WTC11 (cell line): ENCODE measurements at regions not wholly inside any gene's neighbourhood (a gene's known extent, or its start where the extent isn't known, plus 50 kb on each side); places are given as distances from the start of the nearest gene placed in this dataset.
A peak's percentile ranks its signal among the peaks of the same experiment; 100 is the strongest.

Experiments used
- ATAC-seq: fragments of 200-7000 bp; cut with Tn5 transposase; 2 replicates; pipeline ENCODE4 v1.10.0; 2021; ENCODE audit warnings: mild to moderate bottlenecking, moderate library complexity
- CTCF ChIA-PET: fragments of 300-600 bp; sonication (Branson Sonifier 250); formaldehyde crosslinking; loops from one replicate; lab custom pipeline; 2021; ENCODE audit warnings: antibody characterized with exemption; lab: Charles Lee
- POLR2A ChIA-PET: fragments of 350-600 bp; sonication (Branson Sonifier 250); formaldehyde crosslinking; loops from one replicate; lab custom pipeline; 2021; ENCODE audit warnings: antibody characterized with exemption; lab: Charles Lee
- DNase-seq: peaks from one replicate; pipeline ENCODE4 v3.0.0; 2021; ENCODE audit warnings: low spot score
- H3K27ac Mint-ChIP-seq: 2 replicates; pipeline ENCODE4 v1.8.0; 2021; ENCODE audit warnings: mixed read lengths
- H3K27me3 Mint-ChIP-seq: 2 replicates; pipeline ENCODE4 v1.8.0; 2021; ENCODE audit warnings: low read depth, mild to moderate bottlenecking, moderate library complexity, mixed read lengths
- H3K36me3 Mint-ChIP-seq: 2 replicates; pipeline ENCODE4 v1.8.0; 2021; ENCODE audit warnings: mixed read lengths
- H3K4me1 Mint-ChIP-seq: 2 replicates; pipeline ENCODE4 v1.8.0; 2022; ENCODE audit warnings: mixed read lengths
- H3K4me3 Mint-ChIP-seq: 2 replicates; pipeline ENCODE4 v1.8.0; 2021; ENCODE audit warnings: mild to moderate bottlenecking, moderate library complexity, mixed read lengths
- H3K9me3 Mint-ChIP-seq: 2 replicates; pipeline ENCODE4 v1.8.0; 2021; ENCODE audit warnings: mixed read lengths
- ESRRA ChIP-seq: sonication (generic); formaldehyde crosslinking; IDR thresholded peaks from 2 replicates; pipeline ENCODE4 v1.8.1; 2022; ENCODE audit warnings: mild to moderate bottlenecking, missing genetic modification reagents, borderline replicate concordance
- ETV6 ChIP-seq: sonication (generic); formaldehyde crosslinking; IDR thresholded peaks from 2 replicates; pipeline ENCODE4 v1.8.1; 2022; ENCODE audit warnings: mild to moderate bottlenecking, missing genetic modification reagents
- FOXJ3 ChIP-seq: sonication (generic); formaldehyde crosslinking; IDR thresholded peaks from 2 replicates; pipeline ENCODE4 v1.9.0; 2021; ENCODE audit warnings: missing genetic modification reagents, mild to moderate bottlenecking, borderline replicate concordance
- JAZF1 ChIP-seq: fragments of 250-450 bp; sonication (Bioruptor Pico); IDR thresholded peaks from 2 replicates; pipeline ENCODE4 v1.9.0; 2021; ENCODE audit warnings: moderate library complexity, mild to moderate bottlenecking, inconsistent platforms
- JUN ChIP-seq: sonication (generic); formaldehyde crosslinking; IDR thresholded peaks from 2 replicates; pipeline ENCODE4 v1.8.0; 2023; ENCODE audit warnings: mild to moderate bottlenecking, missing genetic modification reagents
- NFYB ChIP-seq: sonication (generic); formaldehyde crosslinking; conservative IDR thresholded peaks from 2 replicates; pipeline ENCODE4 v1.8.0; 2022; ENCODE audit warnings: low read depth, missing genetic modification reagents
- SMAD3 ChIP-seq: sonication (generic); formaldehyde crosslinking; IDR thresholded peaks from 2 replicates; pipeline ENCODE4 v1.8.0; 2022; ENCODE audit warnings: missing genetic modification reagents, mild to moderate bottlenecking, borderline replicate concordance
- SP1 ChIP-seq: sonication (generic); formaldehyde crosslinking; conservative IDR thresholded peaks from 2 replicates; pipeline ENCODE4 v1.8.1; 2022; ENCODE audit warnings: missing genetic modification reagents
- STAT6 ChIP-seq: sonication (generic); formaldehyde crosslinking; conservative IDR thresholded peaks from 2 replicates; pipeline ENCODE4 v1.8.1; 2023; ENCODE audit warnings: mild to moderate bottlenecking, low read depth, missing genetic modification reagents, moderate library complexity
- TEAD4 ChIP-seq: sonication (generic); formaldehyde crosslinking; IDR thresholded peaks from 2 replicates; pipeline ENCODE4 v1.8.0; 2022; ENCODE audit warnings: mild to moderate bottlenecking, missing genetic modification reagents
- ZNF416 ChIP-seq: fragments of 250-450 bp; sonication (Bioruptor Pico); IDR thresholded peaks from 2 replicates; pipeline ENCODE4 v1.9.0; 2021; ENCODE audit warnings: mild to moderate bottlenecking, inconsistent platforms
- TF ChIP-seq, protein P1 (sequence below): sonication (generic); formaldehyde crosslinking; IDR thresholded peaks from 2 replicates; pipeline ENCODE4 v1.8.0; 2022; ENCODE audit warnings: mild to moderate bottlenecking, missing genetic modification reagents
- TF ChIP-seq, protein P2 (sequence below): sonication (generic); formaldehyde crosslinking; IDR thresholded peaks from 2 replicates; pipeline ENCODE4 v1.8.1; 2023; ENCODE audit warnings: mild to moderate bottlenecking, missing genetic modification reagents
- TF ChIP-seq, protein P3 (sequence below): fragments of 250-450 bp; sonication (Bioruptor Pico); IDR thresholded peaks from 2 replicates; pipeline ENCODE4 v1.8.0; 2021; ENCODE audit warnings: mild to moderate bottlenecking
- TF ChIP-seq, protein P4 (sequence below): fragments of 250-450 bp; sonication (Bioruptor Pico); IDR thresholded peaks from 2 replicates; pipeline ENCODE4 v2.1.2; 2022; ENCODE audit warnings: mild to moderate bottlenecking, moderate library complexity
- TF ChIP-seq, protein P5 (sequence below): sonication (generic); formaldehyde crosslinking; IDR thresholded peaks from 2 replicates; pipeline ENCODE4 v1.8.0; 2022; ENCODE audit warnings: mild to moderate bottlenecking, missing genetic modification reagents
- TF ChIP-seq, protein P6 (sequence below): sonication (generic); formaldehyde crosslinking; IDR thresholded peaks from 2 replicates; pipeline ENCODE4 v1.8.1; 2023; ENCODE audit warnings: mild to moderate bottlenecking, missing genetic modification reagents, moderate library complexity

GRCh38 chr9:89961616-89962341 lies 357.0 kb downstream of the GADD45G start:
- no peaks in the 10 kb centered on the region for H3K4me1 Mint-ChIP-seq
- H3K27ac Mint-ChIP-seq: no peak overlapping the region
- H3K4me3 Mint-ChIP-seq: no peak overlapping the region
- DNase-seq (no peak), ATAC-seq (no peak)
- no peaks in the 10 kb centered on the region for H3K9me3 Mint-ChIP-seq
- H3K27me3 Mint-ChIP-seq: no peaks in the 10 kb centered on the region
- TF ChIP-seq SP1 (no peak), ETV6 (CRISPR knock-in tag) (no peak), TEAD4 (CRISPR knock-in tag) (no peak)
- TF ChIP-seq, protein P1, sequence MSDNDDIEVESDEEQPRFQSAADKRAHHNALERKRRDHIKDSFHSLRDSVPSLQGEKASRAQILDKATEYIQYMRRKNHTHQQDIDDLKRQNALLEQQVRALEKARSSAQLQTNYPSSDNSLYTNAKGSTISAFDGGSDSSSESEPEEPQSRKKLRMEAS (CRISPR knock-in tag): no peak
- TF ChIP-seq, protein P2, sequence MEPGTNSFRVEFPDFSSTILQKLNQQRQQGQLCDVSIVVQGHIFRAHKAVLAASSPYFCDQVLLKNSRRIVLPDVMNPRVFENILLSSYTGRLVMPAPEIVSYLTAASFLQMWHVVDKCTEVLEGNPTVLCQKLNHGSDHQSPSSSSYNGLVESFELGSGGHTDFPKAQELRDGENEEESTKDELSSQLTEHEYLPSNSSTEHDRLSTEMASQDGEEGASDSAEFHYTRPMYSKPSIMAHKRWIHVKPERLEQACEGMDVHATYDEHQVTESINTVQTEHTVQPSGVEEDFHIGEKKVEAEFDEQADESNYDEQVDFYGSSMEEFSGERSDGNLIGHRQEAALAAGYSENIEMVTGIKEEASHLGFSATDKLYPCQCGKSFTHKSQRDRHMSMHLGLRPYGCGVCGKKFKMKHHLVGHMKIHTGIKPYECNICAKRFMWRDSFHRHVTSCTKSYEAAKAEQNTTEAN (CRISPR knock-in tag): no peak
- TF ChIP-seq, protein P3, sequence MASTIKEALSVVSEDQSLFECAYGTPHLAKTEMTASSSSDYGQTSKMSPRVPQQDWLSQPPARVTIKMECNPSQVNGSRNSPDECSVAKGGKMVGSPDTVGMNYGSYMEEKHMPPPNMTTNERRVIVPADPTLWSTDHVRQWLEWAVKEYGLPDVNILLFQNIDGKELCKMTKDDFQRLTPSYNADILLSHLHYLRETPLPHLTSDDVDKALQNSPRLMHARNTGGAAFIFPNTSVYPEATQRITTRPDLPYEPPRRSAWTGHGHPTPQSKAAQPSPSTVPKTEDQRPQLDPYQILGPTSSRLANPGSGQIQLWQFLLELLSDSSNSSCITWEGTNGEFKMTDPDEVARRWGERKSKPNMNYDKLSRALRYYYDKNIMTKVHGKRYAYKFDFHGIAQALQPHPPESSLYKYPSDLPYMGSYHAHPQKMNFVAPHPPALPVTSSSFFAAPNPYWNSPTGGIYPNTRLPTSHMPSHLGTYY (CRISPR knock-in tag): no peak
- TF ChIP-seq, protein P4, sequence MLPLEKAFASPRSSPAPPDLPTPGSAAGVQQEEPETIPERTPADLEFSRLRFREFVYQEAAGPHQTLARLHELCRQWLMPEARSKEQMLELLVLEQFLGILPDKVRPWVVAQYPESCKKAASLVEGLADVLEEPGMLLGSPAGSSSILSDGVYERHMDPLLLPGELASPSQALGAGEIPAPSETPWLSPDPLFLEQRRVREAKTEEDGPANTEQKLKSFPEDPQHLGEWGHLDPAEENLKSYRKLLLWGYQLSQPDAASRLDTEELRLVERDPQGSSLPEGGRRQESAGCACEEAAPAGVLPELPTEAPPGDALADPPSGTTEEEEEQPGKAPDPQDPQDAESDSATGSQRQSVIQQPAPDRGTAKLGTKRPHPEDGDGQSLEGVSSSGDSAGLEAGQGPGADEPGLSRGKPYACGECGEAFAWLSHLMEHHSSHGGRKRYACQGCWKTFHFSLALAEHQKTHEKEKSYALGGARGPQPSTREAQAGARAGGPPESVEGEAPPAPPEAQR (CRISPR knock-in tag): no peak
- TF ChIP-seq, protein P5, sequence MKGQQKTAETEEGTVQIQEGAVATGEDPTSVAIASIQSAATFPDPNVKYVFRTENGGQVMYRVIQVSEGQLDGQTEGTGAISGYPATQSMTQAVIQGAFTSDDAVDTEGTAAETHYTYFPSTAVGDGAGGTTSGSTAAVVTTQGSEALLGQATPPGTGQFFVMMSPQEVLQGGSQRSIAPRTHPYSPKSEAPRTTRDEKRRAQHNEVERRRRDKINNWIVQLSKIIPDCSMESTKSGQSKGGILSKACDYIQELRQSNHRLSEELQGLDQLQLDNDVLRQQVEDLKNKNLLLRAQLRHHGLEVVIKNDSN (CRISPR knock-in tag): no peak
- CTCF ChIA-PET: interaction anchor here (1.0 to 1.1 kb wide), 2 partner anchors 359 to 364 kb away, joined by 4 read pairs; no protein-coding TSS in a partner anchor
- no peaks in the 10 kb centered on the region for H3K36me3 Mint-ChIP-seq
- POLR2A ChIA-PET: no interaction called here

DNA sequence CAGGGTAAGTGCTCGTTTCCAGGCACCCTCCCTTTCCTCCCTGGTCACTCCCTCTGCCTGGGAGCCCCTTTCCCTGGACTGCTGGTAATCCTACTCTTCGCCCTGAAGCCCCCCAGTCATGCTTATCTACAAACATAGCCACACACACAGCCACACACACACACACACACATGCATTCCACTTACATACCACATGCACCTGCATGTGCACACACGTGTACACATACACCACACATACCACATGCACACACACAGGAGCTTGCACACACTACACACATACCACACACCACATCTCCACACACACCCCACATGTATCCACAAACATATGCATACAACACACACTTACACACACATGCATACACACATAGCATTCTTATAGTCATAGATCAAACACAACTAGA lies 358.5 kb downstream of the GADD45G start:
- peaks cover 3% of the 10 kb centered on the region for H3K9me3 Mint-ChIP-seq
- no peak overlapping the region for H3K27ac Mint-ChIP-seq
- ATAC-seq: no peak
- H3K4me1 Mint-ChIP-seq: no peaks in the 10 kb centered on the region
- H3K4me3 Mint-ChIP-seq: no peak overlapping the region
- ChIA-PET POLR2A (no interaction called here), CTCF (no interaction called here)
- TF ChIP-seq SMAD3: no peak
- TF ChIP-seq, protein P6, sequence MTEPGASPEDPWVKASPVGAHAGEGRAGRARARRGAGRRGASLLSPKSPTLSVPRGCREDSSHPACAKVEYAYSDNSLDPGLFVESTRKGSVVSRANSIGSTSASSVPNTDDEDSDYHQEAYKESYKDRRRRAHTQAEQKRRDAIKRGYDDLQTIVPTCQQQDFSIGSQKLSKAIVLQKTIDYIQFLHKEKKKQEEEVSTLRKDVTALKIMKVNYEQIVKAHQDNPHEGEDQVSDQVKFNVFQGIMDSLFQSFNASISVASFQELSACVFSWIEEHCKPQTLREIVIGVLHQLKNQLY (CRISPR knock-in tag): no peak
- TF ChIP-seq JUN: no peak
- TF ChIP-seq FOXJ3: no peak
- no peak for TF ChIP-seq ESRRA (CRISPR knock-in tag)
- H3K27me3 Mint-ChIP-seq: no peaks in the 10 kb centered on the region
- H3K36me3 Mint-ChIP-seq: no peaks in the 10 kb centered on the region
- DNase-seq: no peak

- Mint-ChIP-seq H3K27me3 (no peaks in the 10 kb centered on the region), H3K4me1 (no peaks in the 10 kb centered on the region), H3K9me3 (peaks cover 7% of the 10 kb centered on the region), H3K36me3 (no peaks in the 10 kb centered on the region), H3K27ac (no peak overlapping the region), H3K4me3 (no peak overlapping the region)
- ChIA-PET CTCF (interaction anchor here (0.7 to 1.9 kb wide), 2 partner anchors 11 to 365 kb away, joined by 4 to 5 read pairs; no protein-coding TSS in a partner anchor), POLR2A (no interaction called here)
- DNase-seq (no peak), ATAC-seq (peak; percentile 77)
- TF ChIP-seq, protein P3 (CRISPR knock-in tag): no peak
- no peak for TF ChIP-seq NFYB (CRISPR knock-in tag)
- no peak for TF ChIP-seq JAZF1 (CRISPR knock-in tag)
- TF ChIP-seq STAT6 (CRISPR knock-in tag): no peak
- no peak for TF ChIP-seq ZNF416 (CRISPR knock-in tag)
Observed at GRCh38 chr9:89967527-89967926, 362.7 kb downstream of the GADD45G start.
